ENCODE measurements at regions not wholly inside any gene's neighbourhood (a gene's known extent, or its start where the extent isn't known, plus 50 kb on each side); places are given as distances from the start of the nearest gene placed in this dataset.

DNA sequence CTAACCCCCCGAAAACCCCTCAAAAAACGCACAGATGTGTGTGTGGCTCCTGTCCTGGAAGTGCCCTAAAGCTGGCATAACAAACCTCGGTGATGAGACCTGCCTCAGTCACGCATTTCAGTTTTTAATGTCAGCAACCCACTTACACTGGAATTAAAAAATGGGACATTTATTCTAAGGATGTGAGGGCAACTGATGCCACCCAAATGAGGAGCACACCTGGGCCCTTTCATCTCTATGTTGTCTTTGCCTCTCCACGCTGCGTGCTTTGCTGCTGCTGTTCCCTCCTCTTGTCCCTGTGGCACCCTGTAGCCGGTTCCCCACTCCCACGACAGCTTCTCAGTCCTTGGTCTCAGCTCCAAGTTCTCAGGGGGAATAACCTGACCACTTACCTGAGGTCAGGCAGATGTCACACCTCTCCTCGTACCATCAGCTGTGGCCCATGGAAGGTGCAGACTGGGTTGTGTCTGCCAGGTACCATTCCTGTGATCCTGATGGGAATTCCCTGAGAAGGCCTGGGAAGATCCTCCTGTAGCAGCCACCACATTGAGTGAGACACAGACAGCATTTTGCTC, 134.2 kb upstream of the THBS2 start:
- TF ChIP-seq CTCF (IDR thresholded peaks at IDR 0.05; ENCODE audit: extremely low read depth in 1 of 2, insufficient read depth in 1 of 2, low read depth in 1 of 2, low read length in 2 of 2) (no peak), POLR2AphosphoS5 (IDR thresholded peaks at IDR 0.05; ENCODE audit: insufficient read depth, low read depth, low read length) (no peak), MYC (IDR thresholded peaks at IDR 0.05; ENCODE audit: low read depth, low read length) (no peak), EZH2 (IDR thresholded peaks at IDR 0.05; ENCODE audit: borderline replicate concordance, low read depth, low read length, severe bottlenecking) (no peak)
- TF ChIP-seq, protein P1, sequence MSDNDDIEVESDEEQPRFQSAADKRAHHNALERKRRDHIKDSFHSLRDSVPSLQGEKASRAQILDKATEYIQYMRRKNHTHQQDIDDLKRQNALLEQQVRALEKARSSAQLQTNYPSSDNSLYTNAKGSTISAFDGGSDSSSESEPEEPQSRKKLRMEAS (IDR thresholded peaks at IDR 0.05; ENCODE audit: insufficient read depth, insufficient read length) = no peak

All from endothelial cell of umbilical vein (primary cell).